ENCODE measurements at regions not wholly inside any gene's neighbourhood (a gene's known extent, or its start where the extent isn't known, plus 50 kb on each side); places are given as distances from the start of the nearest gene placed in this dataset.

DNA sequence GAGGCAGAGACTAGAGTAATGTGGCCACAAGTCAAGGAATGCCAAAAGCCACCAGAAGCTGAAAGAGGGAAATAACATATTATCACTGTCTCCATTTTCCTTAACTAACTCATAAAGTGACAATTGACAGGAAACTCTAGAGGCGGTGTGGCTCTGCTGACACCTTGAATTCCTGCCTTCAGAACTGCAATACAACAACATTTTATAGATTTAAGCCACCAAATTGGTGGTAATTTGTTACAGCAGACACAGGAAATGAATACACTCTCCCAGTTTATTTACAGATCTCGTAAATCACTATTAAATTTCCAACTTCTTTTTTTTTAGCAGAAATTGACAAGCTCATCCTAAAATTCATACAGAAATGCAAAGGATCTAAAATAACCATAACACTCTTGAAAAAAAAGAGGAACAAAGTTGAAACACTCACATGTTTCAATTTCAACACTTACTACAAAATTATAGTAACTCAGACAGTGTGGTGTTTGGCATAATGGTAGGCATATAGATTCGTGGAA, 449.9 kb downstream of the OTOL1 start:
- TF ChIP-seq, protein P1, sequence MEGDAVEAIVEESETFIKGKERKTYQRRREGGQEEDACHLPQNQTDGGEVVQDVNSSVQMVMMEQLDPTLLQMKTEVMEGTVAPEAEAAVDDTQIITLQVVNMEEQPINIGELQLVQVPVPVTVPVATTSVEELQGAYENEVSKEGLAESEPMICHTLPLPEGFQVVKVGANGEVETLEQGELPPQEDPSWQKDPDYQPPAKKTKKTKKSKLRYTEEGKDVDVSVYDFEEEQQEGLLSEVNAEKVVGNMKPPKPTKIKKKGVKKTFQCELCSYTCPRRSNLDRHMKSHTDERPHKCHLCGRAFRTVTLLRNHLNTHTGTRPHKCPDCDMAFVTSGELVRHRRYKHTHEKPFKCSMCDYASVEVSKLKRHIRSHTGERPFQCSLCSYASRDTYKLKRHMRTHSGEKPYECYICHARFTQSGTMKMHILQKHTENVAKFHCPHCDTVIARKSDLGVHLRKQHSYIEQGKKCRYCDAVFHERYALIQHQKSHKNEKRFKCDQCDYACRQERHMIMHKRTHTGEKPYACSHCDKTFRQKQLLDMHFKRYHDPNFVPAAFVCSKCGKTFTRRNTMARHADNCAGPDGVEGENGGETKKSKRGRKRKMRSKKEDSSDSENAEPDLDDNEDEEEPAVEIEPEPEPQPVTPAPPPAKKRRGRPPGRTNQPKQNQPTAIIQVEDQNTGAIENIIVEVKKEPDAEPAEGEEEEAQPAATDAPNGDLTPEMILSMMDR (IDR thresholded peaks at IDR 0.05; ENCODE audit: insufficient read depth, low read depth, low read length), result no peak
- TF ChIP-seq EZH2 (IDR thresholded peaks at IDR 0.05; ENCODE audit: insufficient read depth, low read length), result no peak
